AG09309 (cell line): ENCODE measurements at regions not wholly inside any gene's neighbourhood (a gene's known extent, or its start where the extent isn't known, plus 50 kb on each side); places are given as distances from the start of the nearest gene placed in this dataset.

ENCODE experiments used
- DNase-seq: peaks from one replicate; pipeline ENCODE4 v3.0.0-alpha.2; 2010; ENCODE audit warnings: low read depth
- H3K4me3 ChIP-seq: 2 replicates; pipeline ENCODE4 v1.5.1; 2011; ENCODE audit warnings: mild to moderate bottlenecking, low read depth, low read length, moderate library complexity; ENCODE audit not compliant: control insufficient read depth
- TF ChIP-seq, protein P1 (sequence below): IDR thresholded peaks from 2 replicates; pipeline ENCODE4 v1.5.1; 2011; ENCODE audit warnings: mild to moderate bottlenecking, low read depth, low read length, inconsistent platforms; ENCODE audit not compliant: insufficient read depth, control insufficient read depth; ENCODE audit errors: missing control alignments

DNA sequence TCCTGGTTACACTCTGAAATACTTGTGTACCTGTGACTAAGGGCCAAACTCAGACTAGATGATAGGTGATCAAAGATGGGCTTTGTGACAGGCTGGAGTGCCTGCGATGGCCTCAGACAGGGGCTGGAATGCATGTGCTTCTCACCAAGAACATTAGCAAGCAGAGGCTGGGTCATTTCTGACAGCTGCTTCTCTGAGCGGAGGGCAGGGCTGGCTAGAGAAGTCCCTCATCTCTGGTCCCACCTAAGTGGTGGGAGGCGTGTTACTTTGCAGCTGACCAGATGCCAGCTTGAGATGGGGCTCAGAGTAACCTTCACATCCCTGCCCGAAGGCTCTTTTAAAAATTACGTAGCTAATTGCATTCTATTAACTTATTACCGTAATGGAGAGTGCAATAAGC, 106.8 kb upstream of the RTL1 start:
- no peak for DNase-seq
- TF ChIP-seq, protein P1, sequence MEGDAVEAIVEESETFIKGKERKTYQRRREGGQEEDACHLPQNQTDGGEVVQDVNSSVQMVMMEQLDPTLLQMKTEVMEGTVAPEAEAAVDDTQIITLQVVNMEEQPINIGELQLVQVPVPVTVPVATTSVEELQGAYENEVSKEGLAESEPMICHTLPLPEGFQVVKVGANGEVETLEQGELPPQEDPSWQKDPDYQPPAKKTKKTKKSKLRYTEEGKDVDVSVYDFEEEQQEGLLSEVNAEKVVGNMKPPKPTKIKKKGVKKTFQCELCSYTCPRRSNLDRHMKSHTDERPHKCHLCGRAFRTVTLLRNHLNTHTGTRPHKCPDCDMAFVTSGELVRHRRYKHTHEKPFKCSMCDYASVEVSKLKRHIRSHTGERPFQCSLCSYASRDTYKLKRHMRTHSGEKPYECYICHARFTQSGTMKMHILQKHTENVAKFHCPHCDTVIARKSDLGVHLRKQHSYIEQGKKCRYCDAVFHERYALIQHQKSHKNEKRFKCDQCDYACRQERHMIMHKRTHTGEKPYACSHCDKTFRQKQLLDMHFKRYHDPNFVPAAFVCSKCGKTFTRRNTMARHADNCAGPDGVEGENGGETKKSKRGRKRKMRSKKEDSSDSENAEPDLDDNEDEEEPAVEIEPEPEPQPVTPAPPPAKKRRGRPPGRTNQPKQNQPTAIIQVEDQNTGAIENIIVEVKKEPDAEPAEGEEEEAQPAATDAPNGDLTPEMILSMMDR, result no peak
- H3K4me3 ChIP-seq, result no peak overlapping the region

DNA sequence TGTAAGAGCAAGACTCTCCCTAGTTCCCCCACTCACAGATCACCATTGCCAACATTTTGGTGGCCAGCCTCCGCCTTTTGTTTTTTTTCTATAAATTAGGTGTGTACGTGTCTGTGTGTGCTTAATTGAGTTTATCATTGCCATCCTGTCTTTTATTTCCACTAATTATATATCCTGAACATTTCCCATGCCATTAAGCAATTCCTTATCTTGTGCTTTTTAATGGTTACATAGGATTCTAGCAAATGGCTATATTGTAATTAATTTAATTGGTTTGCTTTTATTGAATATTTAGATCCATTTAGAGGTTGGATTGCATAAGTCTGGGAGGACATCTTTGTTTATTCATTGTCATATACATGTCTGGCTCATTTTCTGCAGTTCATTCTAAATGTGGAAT, 107.3 kb upstream of the RTL1 start:
- H3K4me3 ChIP-seq, result no peak overlapping the region
- TF ChIP-seq, protein P1, result no peak
- no peak for DNase-seq

DNA sequence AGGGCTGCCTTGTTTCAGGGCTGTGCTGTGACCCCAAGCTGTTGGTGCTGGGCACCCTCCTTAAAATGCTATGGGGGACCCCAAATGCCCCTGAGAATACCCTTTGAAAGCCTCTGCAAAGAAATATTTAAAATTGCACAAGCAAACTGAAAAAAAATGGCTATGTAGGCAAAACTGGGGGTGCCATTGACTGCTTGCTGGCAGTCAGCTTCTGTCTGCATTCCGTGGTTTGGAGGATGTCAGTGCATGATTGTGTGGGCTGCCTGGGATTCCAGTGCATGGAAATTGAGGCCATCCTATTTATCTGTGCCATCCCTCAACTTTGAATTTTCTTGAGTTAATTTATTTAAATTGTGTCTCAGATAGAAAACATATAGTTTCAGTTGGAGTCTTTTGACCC, 113.7 kb upstream of the RTL1 start:
- H3K4me3 ChIP-seq, result no peak overlapping the region
- DNase-seq, result peak; percentile 4
- TF ChIP-seq, protein P1, result no peak

DNA sequence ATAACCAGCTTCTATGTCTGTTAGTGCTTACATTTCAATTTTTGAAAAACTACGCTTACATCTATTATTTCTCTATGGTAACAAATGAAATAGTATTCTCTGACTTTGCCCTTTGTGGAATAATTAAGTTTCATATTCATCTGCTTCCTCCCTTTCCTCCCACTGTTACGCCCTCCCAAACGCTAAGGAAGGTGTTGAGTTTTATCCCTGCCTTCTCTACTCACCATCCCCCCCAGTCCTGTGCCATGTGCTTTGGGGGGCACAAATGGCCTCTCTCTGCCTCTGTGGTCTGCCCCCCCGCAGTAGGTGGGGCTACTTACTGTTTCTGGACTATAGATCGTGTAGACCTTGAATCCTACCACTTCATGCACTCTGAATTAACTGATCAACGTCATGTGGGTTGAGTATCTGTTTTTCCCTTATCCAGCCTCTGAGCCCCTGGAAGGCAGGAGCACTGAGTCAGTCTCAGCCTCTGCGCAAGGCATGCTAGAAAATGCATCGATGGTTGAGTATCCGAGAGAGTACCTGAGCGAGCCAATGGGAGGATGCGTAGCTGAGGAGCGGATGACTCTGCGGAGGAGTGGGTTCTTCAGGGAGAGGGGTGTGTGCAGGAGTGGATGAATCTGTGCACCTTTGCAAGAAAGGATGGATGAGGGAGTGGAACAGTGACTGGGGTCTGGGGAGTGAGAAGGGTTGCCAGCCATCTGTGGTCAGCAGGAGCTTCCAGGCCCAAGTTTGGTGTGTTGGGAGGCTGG, 114.5 kb upstream of the RTL1 start:
- DNase-seq, result no peak
- TF ChIP-seq, protein P1, result no peak
- no peak overlapping the region for H3K4me3 ChIP-seq

DNA sequence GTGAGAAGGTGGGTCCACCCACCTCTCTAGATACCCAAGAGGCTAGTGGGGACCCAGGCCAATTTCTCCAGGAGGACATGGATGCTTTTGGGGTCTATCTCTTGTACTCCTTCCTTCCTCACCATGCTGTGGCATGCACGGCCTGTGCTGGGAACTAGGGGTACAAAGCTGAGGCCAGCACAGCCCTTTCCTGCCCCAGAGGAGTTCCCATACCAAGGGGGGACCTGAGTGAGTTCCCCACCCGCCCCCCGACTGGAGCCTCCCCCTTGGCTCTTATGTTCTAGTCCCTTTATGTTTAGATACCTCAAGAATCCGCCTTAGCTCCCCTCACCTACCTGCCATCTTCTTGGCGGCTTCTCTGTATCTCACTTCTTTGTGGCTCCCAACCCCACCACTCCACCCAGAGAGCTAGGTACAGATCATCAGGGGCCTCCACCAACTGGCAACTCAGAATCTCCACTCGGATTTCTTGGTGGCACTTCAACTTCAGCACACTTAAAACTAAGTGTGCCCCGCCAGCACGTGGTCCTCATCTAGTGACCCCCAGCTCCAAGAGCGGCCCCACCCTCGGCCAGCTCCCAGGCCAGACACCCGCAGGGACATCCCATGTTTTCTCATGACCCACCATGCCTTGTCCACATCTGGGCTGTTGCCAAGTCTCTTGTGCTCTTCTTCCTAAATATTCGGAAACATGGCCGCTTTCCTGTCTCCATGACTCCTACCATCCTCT, 115.2 kb upstream of the RTL1 start:
- H3K4me3 ChIP-seq, result no peak overlapping the region
- TF ChIP-seq, protein P1, result no peak
- no peak for DNase-seq

DNA sequence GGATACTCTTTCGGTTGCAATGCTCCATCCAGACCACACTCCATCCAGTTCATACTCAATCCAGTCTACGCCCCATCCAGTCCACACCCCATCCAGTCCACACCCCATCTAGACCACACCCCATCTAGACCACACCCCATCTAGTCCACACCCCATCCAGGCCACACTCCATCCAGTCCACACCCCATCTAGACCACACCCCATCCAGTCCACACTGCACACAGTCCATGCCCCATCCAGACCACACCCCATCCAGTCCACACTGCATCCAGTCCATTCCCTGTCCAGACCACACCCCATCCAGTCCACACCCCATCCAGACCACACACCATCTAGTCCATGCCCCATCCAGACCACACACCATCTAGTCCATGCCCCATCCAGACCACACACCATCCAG, 116.0 kb upstream of the RTL1 start:
- TF ChIP-seq, protein P1, result no peak
- no peak for DNase-seq
- no peak overlapping the region for H3K4me3 ChIP-seq
